ENCODE measurements at regions not wholly inside any gene's neighbourhood (a gene's known extent, or its start where the extent isn't known, plus 50 kb on each side); places are given as distances from the start of the nearest gene placed in this dataset.

DNA sequence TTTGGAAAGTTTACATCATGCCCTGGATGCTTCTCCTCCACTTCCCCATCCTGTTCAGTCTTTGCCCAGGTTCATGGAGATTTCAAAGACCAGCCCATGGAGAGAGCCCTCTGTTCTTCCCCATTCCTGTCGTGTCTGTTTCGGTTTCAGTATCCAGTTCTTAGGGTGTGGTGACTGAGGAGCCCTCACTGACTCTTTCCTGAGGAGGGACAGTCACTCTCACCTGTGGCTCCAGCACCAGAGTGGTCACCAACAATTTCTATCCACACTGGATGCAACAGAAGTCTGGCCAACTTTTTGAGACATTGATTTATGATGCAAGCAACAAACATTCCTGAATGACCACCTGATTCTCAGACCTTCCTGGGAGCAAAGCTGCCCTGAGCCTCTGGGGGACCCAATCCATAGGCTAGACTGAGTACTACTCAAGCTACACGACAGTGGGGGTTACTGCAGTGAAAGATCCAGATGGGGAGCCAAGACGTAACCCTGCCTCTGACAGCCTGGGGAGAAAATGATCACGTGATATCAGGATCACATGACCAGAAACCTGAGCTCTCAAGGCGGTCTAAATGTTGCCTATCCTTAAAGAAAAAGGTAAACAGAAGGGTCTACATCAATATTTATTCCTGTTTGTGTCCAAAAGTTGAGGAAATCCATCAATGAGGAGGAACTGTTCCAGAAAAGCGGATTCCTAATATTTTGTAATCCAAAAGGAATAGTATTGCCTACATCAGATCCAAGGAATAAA is 76.2 kb upstream of the VPREB1 start (continued):
- 0 out of 2 replicates have a peak, but pooled peaks have one; percentile 25 for TF ChIP-seq TAF1 (IDR thresholded peaks at IDR 0.05; ENCODE audit: low read depth, low read length)
- peak; percentile 77 for TF ChIP-seq ATF3 (IDR thresholded peaks at IDR 0.05; ENCODE audit: insufficient read depth, low read depth, low read length)
- TF ChIP-seq CTCF (IDR thresholded peaks at IDR 0.05; ENCODE audit: control extremely low read depth in 1 of 3, insufficient read depth in 1 of 3, low read depth in 1 of 3, low read length in 3 of 3): no peak
- TF ChIP-seq EZH2 (IDR thresholded peaks at IDR 0.05; ENCODE audit: low read depth, low read length, severe bottlenecking): no peak
- no peak for TF ChIP-seq JUND (IDR thresholded peaks at IDR 0.05; ENCODE audit: low read length)
